NCI-H1436 (cell line): ENCODE measurements at regions not wholly inside any gene's neighbourhood (a gene's known extent, or its start where the extent isn't known, plus 50 kb on each side); places are given as distances from the start of the nearest gene placed in this dataset.

ENCODE experiments used
- DNase-seq: peaks from one replicate; lab custom pipeline; 2025; lab: John Stamatoyannopoulos, UW

DNA sequence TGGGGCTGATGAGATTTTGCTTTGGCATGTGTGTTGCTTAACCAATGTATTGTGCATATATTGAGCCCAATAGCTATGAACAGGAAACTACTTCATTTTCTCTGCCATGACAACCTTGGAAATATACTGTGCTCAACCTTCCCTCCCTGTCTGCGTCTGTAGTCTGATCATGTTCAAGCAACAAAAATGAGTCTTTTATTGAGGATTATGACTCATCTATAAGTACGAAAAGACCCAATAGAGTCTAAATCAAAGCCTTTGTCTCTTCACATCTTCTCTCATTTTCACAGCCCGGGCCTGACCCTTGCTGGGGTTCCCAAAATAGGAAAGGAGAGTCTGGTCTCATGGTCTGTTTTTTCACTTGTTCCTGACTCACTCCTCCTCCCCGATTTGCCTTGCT lies 158.2 kb downstream of the CAND1 start:
- DNase-seq, result no peak

DNA sequence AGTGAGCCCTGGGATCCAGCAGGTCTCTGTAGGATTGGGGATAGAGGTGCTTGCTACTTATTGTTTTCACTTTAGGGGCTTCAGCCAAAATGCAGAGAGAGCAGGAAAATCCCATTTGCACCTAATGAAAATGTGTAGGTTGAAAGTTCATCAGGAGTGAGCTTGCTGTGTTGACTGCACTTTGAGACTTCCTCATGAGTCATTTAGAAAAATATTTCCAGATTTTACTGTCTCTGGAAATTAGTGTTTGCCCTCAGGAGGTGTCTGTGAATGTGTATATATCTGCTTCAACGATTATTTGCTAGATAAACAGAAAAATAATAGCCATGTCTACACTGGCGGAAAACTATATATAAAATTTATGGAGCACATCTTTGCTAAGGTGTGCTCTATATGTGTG lies 159.3 kb downstream of the CAND1 start:
- DNase-seq, result no peak

DNA sequence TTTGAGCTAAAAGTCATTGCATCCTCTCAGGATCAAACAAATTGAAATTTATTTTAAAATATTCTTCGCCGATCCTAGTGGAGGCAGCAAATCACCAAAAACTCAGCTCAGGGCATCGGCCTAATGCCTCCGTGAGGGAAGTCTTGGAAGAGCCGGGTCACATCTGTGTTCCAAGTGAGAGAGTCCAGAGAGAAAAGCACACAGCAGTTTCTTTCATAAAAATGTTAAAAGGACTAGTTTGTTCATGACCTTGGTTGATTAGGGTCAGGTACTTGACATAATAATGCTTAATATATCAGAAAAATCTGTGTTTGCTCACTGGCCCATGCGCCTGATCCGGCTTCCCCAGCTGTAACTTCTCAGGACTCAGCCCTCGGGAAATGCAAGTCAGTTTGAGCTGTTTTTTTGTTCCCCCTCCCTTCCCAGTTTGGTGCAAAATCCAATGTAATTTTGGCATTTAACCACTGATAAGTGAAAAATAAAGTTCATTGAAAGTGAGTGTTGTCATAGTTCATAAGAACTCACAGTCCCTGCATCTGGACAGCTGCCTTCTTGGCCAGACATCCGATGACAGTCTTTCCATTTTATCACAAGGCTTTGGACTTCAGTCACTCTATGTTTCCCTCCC lies 161.7 kb downstream of the CAND1 start:
- DNase-seq, result no peak

DNA sequence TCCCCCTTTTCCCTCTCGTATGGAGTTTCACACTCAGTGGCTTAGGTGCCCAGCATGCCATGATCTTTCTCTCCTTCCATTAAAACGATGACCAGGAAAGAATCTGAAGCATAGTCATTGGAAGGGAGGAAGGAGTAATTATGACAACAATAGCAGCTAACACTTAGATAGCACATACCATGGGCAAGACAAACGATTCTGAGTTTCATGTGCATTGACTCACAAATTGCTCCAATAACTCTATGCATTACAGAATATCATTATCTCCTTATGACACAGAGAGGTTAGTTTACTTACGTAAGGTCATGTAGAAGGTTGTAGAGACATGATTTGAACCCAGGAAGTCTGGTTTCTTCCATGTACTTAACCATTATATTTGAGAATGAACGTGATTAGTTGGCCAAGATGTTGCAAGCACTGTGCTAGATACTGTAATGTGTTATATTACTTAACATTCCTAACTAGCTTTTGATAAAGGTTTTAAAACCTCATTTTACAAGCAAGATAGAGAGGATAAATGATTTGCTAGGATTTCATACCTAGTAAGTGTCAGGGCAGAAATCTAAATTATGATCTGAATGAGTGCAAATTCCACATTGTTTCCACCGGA lies 162.4 kb downstream of the CAND1 start:
- no peak for DNase-seq

DNA sequence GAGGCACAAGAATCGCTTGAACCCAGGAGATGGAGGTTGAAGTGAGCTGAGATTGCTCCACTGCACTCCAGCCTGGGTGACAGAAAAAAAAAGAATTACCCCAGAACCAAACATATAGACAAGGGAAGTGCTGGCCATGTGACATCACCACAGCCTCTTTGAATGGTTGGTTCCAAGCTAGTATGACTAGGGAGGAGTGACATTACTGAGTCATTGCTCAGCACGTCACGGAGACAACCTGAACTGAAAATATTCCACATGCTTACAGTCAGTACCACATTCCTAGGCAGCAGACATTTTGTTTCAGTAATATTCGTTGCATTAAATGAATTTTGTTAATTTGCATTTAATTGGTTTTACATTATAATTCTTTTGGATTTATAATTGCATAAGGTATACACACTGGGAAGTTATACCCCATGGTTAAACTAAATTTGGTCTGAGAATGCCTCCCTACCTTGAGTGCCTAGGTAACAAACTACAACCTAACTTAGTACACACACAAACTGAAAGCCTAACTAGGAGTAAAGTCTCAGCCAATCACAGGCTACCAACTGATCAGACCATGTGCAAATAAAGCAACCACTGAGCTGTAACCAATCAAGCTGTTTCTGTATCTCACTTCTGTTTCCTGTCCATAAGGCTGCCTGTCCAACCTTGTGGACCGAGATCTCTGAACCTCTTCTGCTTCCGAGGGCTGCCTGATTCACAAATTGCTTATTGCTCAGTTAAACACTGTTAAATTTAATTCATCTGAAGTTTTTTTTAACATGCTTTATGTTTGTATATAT lies 164.4 kb downstream of the CAND1 start:
- no peak for DNase-seq

DNA sequence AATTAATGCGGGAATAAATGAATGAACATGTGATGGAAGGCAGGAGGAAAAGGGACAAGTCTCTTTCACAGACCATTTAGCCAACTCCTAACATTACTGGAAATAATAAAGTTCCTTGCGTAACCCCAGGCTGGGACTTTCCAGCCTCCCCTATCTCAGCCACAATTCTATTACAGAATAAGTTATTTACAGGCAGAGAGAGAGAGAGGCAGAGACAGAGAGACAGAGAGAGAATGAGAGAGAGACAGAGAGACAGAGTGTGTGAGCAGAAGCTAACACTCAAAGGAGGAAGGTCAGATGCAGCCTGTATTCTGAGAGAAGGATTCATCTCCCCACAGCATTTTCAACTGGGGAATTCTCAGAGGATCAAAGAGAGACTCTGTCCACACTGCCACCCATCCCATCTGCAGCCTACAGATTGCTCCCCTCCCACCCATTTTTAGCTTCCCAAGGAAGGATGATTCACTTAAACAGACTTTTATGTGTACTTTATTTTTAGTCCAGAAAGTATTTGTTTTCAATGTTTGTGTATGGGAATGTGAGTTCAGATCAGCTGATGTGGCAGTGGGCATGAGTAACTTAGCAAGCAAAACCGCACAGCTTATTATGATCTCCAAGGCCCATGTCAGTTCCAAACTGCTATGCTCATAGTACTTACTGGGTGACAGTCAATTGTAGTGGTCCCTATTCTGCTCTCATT lies 165.7 kb downstream of the CAND1 start:
- DNase-seq, result no peak

DNA sequence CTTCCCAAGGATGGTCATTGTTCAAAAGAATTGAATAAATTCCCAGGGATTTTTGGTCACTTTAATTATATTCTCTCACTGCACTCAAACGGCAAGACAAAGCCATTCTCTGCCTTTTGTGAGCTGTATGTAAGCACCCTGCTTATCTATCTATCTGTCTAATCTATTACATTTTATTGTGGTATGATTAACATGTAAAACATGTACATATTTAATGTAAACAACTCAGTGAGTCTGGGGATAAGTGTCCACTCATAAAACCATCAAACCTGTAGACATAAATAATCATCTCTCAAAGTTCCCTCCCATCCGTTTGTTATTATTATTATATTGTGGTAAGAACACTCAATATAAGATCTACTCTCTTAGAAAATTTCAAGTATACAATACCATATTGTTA lies 167.1 kb downstream of the CAND1 start:
- no peak for DNase-seq

DNA sequence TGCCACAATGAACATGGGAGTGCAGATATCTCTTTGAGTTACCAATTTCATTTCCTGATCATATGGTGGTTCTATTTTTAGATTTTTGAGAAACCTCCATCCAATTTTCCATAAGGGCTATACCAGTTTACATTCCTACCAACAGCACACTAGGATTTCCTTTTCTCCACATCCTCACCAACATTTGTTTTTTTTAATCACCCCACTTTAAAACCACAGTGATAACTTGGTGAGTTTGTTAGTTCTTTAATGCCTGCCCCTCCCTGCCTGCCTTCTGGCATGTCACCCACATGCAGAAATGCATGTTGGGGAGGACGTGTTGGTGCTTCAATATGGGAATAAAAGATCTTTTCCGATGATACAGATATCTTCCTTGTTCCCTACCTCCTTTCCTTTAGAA lies 167.9 kb downstream of the CAND1 start:
- no peak for DNase-seq

DNA sequence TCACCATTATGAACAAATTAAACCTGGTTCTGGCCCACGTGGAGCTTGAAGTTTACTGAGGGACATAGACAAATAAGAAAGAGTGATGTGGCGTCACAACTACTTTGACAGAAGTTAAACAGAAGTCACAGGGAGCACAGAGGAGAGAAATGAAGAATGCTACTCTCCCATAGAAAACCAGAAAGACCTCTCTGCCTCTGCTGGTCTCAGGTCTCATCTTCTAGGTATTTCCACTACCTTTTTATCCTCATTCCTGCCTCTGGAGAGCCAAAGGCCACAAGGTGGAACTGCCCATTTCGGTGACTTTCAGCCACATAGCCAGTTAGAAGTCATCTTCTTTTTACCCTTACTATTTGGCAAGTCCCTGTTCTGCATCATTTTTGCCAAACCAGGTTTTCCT lies 170.5 kb downstream of the CAND1 start:
- no peak for DNase-seq

DNA sequence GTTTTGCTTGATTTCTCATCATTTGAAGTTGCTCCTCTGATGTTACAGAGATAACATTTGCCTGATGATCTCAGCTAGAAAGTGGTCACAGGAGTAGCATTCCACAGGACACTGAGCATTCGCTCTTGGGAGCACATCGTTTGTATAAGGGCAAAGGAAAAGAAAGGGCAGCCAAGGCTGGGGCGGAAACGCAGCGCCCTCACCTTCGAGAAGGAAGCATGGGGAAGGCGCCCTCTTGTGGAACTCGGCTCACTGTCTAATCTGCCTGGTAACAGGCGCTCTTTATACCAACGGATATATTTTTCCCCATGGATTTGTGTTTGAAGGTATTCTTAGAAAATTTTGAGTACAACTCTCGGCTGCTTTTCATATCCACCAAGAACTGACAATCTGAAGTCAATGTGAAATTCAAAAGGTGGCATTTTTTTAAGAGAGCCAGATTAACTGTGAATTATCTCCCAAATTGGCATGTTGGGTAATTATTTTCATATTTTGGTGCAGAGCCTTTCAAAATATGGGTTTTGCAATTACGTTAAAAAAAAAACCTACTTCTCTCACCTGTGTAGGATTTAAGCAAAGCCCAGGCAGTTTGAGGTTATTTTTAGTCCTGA lies 172.7 kb downstream of the CAND1 start:
- peak; percentile 7 for DNase-seq

DNA sequence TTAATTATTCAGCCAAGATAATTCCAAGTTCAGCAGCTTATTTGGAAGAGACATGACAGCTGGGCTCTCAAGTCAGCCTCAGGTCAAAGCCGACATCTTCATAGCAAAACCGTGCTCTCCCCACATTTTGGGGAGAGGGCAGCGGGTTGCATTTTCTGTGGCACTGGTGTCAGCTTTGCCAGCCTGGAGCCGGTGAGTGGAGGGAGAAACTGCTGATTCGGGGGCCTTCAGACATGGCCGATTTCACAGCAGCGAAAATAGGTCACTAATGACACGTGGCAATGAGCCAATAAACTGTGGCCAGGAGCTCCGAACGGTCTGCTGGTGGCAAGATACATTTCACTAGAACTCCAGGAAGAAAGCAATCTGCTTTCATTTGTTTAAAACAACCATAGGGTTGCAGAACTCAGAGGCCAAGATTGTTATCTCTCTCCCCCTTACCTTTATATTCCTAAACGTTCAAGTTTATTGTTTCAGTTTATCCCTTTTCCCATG lies 173.2 kb downstream of the CAND1 start:
- DNase-seq, result no peak

DNA sequence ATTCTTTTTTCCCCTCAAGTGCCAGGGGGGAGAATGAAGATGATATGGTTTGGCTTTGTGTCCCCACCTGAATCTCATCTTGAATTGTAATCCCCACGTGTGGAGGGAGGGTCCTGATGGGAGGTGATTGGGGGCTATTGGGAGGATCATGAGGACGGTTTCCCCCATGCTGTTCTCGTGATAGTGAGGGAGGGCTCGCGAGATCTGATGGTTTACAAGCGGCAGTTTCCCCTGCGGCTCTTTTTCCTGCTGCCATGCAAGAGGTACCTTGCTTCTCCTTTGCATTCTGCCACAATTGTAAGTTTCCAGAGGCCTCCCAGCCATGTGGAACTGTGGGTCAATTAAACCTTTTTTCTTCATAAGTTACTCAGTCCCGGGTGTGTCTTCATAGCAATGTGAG lies 173.7 kb downstream of the CAND1 start:
- no peak for DNase-seq

DNA sequence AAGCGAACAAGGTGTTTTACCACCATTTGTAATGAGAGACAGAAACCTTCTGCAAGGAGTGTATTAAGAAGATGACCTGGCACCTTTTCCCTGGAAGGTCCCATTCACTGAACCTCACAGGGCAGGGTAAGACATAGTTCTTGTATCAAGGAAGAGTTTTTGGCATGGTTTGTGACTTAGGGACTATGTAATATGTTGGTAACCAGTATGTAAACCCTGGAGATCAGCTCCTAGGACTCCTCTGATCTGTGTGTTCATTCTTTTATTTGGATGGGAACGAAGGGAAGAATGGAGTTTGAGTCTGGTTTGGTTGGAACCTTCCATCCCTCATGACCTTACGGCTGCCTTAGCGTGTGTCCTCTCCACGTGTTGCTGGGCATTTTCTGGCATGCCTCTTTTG lies 175.4 kb downstream of the CAND1 start:
- DNase-seq, result no peak

DNA sequence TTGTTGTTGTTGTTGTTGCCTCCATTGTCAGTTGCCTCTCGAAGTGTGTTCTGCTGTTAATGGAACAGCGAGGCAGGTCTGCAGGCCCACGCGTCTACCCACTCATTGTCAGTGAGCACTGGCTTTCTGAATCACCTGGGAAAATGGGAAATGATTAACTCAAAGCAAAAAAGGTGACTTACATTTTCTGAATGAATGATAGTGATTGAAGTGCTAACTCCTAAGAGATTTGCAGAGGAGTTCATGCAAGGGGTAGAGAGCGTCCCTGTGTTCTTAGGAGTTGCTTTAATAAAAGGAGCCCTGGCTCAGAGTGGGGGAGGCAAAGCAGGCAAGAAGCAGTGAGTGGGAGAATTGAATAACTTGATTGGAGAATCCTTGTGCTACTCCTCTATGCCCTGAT lies 177.6 kb downstream of the CAND1 start:
- no peak for DNase-seq

DNA sequence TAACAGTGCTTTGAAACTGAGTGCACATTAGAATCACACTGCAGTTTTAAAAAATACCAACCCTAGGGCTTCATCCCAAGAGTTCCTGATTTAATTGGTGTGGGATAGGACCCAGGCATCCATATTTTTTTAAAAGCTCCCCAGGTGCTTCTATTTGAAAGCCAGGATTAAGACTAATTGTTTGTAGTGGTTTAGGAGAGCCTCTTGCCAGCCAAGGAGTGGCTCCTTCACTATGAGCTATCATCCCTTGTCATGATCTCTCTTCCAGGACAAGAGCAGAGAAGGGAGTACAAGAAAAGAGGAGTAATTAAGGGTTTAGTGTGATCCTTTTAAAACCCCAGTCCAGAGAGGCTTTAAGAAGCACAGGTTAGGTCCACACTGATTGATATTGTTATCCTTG lies 178.0 kb downstream of the CAND1 start:
- no peak for DNase-seq

DNA sequence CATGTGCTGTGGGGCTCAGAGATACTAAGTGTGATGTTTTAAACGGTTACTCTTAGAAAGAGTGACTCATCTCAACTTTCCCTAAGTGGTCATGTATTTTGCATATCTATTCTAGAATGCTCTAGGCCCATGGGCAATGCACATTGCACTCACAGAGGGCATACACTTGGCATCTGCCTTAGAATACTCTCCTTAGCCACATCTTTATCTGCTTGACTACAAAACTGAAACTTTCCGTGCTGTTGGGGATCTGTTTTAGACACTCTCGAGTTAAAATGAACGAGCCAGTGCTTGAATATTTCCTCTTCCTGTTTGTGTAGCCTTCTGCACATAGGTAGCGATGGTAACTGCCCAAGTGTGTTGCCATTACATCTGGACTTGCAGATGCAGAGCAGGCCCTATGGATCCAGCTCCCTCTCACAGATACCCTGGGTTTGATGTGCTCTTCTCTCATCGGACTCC lies 180.5 kb downstream of the CAND1 start:
- no peak for DNase-seq

DNA sequence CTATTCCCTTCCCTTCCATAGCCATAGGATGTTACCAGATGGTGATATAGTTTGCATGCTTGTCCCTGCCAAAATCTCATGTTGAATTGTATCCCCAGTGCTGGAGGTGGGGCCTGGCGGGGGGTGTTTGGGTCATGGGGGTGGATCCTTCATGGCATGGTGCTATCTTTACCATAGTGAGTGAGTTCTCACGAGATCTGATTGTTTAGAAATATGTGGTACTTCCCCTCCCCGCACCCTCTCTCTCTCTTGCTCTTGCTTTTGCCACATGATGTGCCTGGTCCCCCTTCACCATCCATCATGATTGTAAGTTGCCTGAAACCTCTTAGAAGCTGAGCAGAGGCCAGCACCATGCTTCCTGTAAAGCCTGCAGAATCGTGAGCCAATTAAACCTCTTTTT lies 181.3 kb downstream of the CAND1 start:
- no peak for DNase-seq

DNA sequence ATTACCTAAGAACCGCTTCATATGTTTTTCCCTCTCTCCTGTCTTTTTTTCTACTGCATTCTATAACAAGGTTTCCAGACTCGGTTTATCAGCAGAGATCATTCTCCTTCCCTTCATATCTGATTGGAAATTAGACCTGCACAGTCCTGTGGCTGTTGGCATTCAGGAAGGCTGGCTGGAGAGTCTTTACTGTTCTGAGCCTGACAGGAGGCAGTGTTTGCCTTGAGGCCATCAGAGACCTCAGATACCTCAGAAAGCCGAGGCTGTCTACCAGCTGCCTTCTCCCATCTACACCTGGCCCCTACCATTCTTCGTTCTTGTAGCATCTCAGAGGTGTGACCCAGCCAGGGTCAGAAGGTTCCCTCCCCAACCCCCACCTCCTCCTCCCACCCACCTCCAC lies 182.0 kb downstream of the CAND1 start:
- no peak for DNase-seq

DNA sequence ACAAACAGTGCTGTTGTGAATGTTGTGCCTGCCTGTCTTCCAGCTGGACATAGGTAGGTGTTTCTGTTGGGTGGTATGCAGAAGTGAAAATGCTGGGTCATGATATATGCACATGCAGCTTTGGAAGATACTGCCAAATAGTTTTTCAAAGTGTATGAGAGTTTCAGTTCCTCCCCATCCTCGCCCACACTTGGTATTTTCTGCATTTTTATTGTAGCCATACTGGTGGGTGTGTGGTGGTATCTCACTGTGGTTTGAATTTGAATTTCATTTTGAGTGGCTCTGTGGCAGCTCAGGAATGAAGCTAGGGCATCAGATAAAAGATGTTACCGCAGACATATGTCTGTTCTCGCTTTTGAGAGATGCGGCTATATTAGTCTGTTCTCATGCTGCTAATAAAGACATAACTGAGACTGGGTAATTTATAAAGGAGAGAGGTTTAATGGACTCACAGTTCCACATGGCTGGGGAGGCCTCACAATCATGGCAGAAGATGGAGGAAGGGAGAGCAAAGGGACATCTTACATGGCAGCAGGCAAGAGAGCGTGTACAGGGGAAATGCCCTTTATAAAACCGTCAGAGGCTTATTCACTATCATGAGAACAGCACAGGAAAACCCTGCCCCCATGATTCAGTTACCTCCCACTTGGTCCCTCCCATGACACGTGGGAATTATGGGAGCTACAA lies 183.1 kb downstream of the CAND1 start:
- no peak for DNase-seq

DNA sequence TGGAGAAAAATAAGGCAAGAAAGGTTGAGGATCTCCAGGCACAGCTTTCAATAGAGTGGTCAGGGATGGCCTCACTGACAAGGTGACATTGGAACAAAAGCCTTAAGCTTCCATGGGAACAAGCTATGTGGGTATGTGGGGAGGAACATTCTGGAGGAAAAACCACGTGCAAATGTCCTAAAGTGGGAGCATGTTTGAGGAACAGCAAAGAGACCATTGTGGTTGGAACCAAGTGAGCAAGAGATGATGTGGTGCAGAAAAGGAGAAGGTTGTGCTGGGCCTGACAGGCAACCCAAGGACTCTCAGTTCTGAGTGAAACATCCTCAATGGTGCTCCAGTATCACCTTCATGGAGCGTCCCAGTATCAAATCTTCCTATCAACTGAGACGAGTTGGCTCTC lies 184.0 kb downstream of the CAND1 start:
- no peak for DNase-seq

DNA sequence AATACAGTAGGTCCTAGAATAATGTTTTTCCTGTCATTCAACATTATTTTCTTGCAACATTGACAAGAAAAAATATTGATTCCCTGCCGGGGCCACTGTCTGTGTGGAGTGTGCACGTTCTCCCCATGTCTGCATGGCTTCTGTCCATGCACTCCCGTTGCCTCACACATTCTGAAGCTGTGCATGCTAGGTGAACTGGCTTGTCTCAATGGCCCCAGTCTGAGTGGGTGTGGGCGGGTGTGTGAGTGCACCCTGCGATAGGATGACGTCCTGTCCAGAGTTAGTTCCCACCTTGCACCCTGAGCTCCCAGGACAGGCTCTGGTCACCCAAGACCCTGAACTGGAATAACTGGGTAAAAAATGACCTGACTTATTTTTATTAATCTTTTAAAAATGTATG lies 186.1 kb downstream of the CAND1 start:
- DNase-seq, result no peak
